DND-41 (cell line): ENCODE measurements at regions not wholly inside any gene's neighbourhood (a gene's known extent, or its start where the extent isn't known, plus 50 kb on each side); places are given as distances from the start of the nearest gene placed in this dataset.

ENCODE experiments used
- ATAC-seq: fragments of 200-7000 bp; cut with Tn5 transposase; 3 replicates; pipeline ENCODE4 v1.9.1; 2021; ENCODE audit warnings: low read depth; ENCODE audit not compliant: insufficient read depth
- DNase-seq: peaks from one replicate; pipeline ENCODE4 v3.0.0-alpha.2; 2020
- H2AFZ ChIP-seq: 2 replicates; pipeline ENCODE4 v1.6.0; 2012; ENCODE audit warnings: low read depth, low read length
- H3K27ac ChIP-seq: 2 replicates; pipeline ENCODE4 v1.5.1; 2012; ENCODE audit warnings: low read length, inconsistent platforms
- H3K27me3 ChIP-seq: fragments of 200-600 bp; sonication (generic); 2 replicates; pipeline ENCODE4 v1.6.0; 2012; ENCODE audit warnings: low read length, mild to moderate bottlenecking, inconsistent platforms; ENCODE audit not compliant: insufficient read depth, poor library complexity
- H3K36me3 ChIP-seq: 2 replicates; pipeline ENCODE4 v1.5.1; 2012; ENCODE audit warnings: low read length, inconsistent platforms; ENCODE audit not compliant: insufficient read depth
- H3K4me1 ChIP-seq: 2 replicates; pipeline ENCODE4 v1.5.1; 2012; ENCODE audit warnings: mild to moderate bottlenecking, low read length; ENCODE audit not compliant: insufficient read depth
- H3K4me2 ChIP-seq: 2 replicates; pipeline ENCODE4 v1.6.0; 2012; ENCODE audit warnings: mild to moderate bottlenecking, moderate library complexity, low read length, inconsistent platforms; ENCODE audit not compliant: insufficient read depth
- H3K4me3 ChIP-seq, 2 experiments: fragments of 200-600 bp in 1 of 2; shearing (Covaris generic) in 1 of 2; 2 replicates each; pipeline ENCODE4 v1.5.1; 2012 to 2016; ENCODE audit warnings: inconsistent platforms in 2 of 2, low read length in 2 of 2, mild to moderate bottlenecking in 2 of 2, low read depth in 1 of 2, moderate library complexity in 1 of 2
- H3K79me2 ChIP-seq: 2 replicates; pipeline ENCODE4 v1.6.0; 2012; ENCODE audit warnings: low read length, inconsistent platforms; ENCODE audit not compliant: insufficient read depth
- H3K9ac ChIP-seq: 2 replicates; pipeline ENCODE4 v1.6.0; 2012; ENCODE audit warnings: low read depth, mild to moderate bottlenecking, inconsistent platforms, low read length, moderate library complexity
- H3K9me3 ChIP-seq: 2 replicates; pipeline ENCODE4 v1.5.1; 2012; ENCODE audit warnings: low read length, moderate library complexity, mild to moderate bottlenecking, inconsistent platforms; ENCODE audit not compliant: insufficient read depth, severe bottlenecking
- H4K20me1 ChIP-seq: 2 replicates; pipeline ENCODE4 v1.6.0; 2012; ENCODE audit warnings: low read length; ENCODE audit not compliant: insufficient read depth
- EZH2 ChIP-seq: IDR thresholded peaks from 3 replicates; pipeline ENCODE4 v1.6.1; 2012; ENCODE audit warnings: borderline replicate concordance, low read depth, mild to moderate bottlenecking, moderate library complexity, low read length, inconsistent platforms; ENCODE audit not compliant: severe bottlenecking
- TF ChIP-seq, protein P1 (sequence below): IDR thresholded peaks from 2 replicates; pipeline ENCODE4 v1.5.1; 2012; ENCODE audit warnings: borderline replicate concordance, low read length, moderate library complexity, mild to moderate bottlenecking; ENCODE audit not compliant: poor library complexity, severe bottlenecking; ENCODE audit errors: extremely low read depth

DNA sequence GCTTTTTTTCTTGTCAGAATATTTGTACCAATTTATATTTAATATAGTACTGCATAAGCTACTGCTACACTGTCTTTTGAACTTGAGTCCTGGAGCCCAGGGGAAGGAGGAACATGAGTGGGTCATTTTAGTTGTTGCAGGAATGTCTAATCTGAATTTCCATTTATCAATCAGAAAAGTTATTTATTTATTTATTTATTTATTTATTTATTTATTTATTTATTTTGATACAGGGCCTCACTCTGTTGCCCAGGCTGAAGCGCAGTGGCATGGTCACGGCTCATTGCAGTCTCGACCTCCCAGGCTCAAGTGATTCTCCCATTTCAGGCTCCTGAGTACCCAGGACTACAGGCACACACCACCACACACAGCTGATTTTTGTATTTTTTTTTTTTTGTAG is 712.6 kb downstream of the NR2F1-AS1 start:
- H3K4me3 ChIP-seq, result no peak overlapping the region
- no peak overlapping the region for H3K27ac ChIP-seq
- no peak overlapping the region for H3K9ac ChIP-seq
- TF ChIP-seq EZH2, result no peak
- TF ChIP-seq, protein P1, sequence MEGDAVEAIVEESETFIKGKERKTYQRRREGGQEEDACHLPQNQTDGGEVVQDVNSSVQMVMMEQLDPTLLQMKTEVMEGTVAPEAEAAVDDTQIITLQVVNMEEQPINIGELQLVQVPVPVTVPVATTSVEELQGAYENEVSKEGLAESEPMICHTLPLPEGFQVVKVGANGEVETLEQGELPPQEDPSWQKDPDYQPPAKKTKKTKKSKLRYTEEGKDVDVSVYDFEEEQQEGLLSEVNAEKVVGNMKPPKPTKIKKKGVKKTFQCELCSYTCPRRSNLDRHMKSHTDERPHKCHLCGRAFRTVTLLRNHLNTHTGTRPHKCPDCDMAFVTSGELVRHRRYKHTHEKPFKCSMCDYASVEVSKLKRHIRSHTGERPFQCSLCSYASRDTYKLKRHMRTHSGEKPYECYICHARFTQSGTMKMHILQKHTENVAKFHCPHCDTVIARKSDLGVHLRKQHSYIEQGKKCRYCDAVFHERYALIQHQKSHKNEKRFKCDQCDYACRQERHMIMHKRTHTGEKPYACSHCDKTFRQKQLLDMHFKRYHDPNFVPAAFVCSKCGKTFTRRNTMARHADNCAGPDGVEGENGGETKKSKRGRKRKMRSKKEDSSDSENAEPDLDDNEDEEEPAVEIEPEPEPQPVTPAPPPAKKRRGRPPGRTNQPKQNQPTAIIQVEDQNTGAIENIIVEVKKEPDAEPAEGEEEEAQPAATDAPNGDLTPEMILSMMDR, result no peak
- no peaks in the 10 kb centered on the region for H3K4me1 ChIP-seq
- H3K27me3 ChIP-seq, result no peaks in the 10 kb centered on the region
- H3K36me3 ChIP-seq, result no peaks in the 10 kb centered on the region
- no peaks in the 10 kb centered on the region for H3K9me3 ChIP-seq
- no peak overlapping the region for H3K4me2 ChIP-seq
- no peak overlapping the region for H2AFZ ChIP-seq
- no peaks in the 10 kb centered on the region for H3K79me2 ChIP-seq
- ATAC-seq, result no peak
- DNase-seq, result no peak
- H4K20me1 ChIP-seq, result no peaks in the 10 kb centered on the region

DNA sequence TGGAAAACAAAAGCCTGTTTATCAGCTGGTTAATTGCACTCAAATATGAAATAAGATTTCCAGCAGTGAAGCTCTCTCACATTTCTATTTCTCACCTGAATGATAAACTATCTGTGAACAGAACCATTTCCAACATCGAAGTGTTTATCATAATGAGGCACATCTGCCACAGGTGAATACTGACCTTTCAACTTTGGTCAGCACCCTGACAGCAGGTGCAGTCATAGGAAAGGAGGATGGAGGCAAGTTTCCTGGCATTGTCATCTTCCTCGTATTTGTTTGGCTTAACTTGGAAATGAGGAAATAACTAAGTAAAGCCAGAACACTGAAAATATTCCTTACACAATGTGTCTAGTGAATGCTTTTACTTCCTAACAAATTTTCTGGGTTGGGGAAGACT is 716.4 kb downstream of the NR2F1-AS1 start:
- no peak for ATAC-seq
- no peaks in the 10 kb centered on the region for H4K20me1 ChIP-seq
- no peaks in the 10 kb centered on the region for H3K4me1 ChIP-seq
- H2AFZ ChIP-seq, result no peak overlapping the region
- H3K27ac ChIP-seq, result no peak overlapping the region
- no peak overlapping the region for H3K9ac ChIP-seq
- H3K79me2 ChIP-seq, result no peaks in the 10 kb centered on the region
- DNase-seq, result no peak
- no peaks in the 10 kb centered on the region for H3K9me3 ChIP-seq
- no peaks in the 10 kb centered on the region for H3K36me3 ChIP-seq
- H3K27me3 ChIP-seq, result no peaks in the 10 kb centered on the region
- TF ChIP-seq, protein P1, result no peak
- TF ChIP-seq EZH2, result no peak
- H3K4me3 ChIP-seq, result no peak overlapping the region
- no peak overlapping the region for H3K4me2 ChIP-seq

- H3K79me2 ChIP-seq, result no peaks in the 10 kb centered on the region
- no peak for ATAC-seq
- no peaks in the 10 kb centered on the region for H3K27me3 ChIP-seq
- no peak overlapping the region for H3K9ac ChIP-seq
- H3K36me3 ChIP-seq, result no peaks in the 10 kb centered on the region
- no peak for DNase-seq
- no peak overlapping the region for H3K4me2 ChIP-seq
- H3K27ac ChIP-seq, result no peak overlapping the region
- H2AFZ ChIP-seq, result no peak overlapping the region
- H3K4me1 ChIP-seq, result no peaks in the 10 kb centered on the region
- TF ChIP-seq EZH2, result no peak
- TF ChIP-seq, protein P1, result no peak
- no peak overlapping the region for H3K4me3 ChIP-seq
- no peaks in the 10 kb centered on the region for H4K20me1 ChIP-seq
- no peaks in the 10 kb centered on the region for H3K9me3 ChIP-seq
Measured at GRCh38 chr5:92863666-92864065, 717.4 kb downstream of the NR2F1-AS1 start.

DNA sequence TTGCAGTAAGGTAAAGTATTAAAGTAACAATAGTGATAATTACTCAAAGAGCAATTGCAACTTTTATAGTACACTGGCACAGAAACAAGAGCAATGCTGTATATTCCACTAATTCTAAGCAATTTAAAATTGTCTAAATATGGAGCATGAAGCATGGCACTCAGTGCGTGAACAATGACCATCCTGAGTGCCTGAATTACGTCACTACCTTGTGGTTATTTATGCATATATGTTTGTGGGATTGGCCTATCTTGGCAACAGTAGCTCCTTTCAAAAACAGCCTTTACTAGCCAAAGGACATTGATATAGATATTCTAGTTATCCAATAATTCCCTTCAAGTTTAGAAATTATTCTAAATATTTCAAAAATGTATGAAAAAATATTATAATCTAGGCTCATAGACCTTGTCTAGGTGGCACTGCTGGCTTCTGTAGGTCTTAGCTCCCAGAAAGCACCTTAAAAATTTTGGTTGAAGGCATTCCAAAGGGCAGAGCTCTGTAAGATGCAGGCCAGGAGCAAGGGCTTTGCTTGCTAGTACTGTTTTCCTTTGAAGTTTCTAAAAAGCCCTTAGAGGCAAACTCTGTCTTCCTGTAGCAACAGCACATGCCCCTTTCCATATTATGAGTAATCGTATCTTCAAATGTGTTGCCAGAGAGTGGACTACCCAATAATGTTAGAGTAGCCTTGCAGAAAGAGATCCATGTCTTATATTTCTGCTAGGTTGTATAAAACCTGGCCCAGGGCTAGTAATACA is 719.3 kb downstream of the NR2F1-AS1 start:
- DNase-seq (no peak), ATAC-seq (no peak)
- H3K9me3 ChIP-seq, result no peaks in the 10 kb centered on the region
- H4K20me1 ChIP-seq, result no peaks in the 10 kb centered on the region
- no peaks in the 10 kb centered on the region for H3K36me3 ChIP-seq
- H3K27me3 ChIP-seq, result no peaks in the 10 kb centered on the region
- no peak for TF ChIP-seq EZH2
- TF ChIP-seq, protein P1, result no peak
- H2AFZ ChIP-seq, result no peak overlapping the region
- H3K4me1 ChIP-seq, result no peaks in the 10 kb centered on the region
- H3K79me2 ChIP-seq, result no peaks in the 10 kb centered on the region
- H3K27ac ChIP-seq, result no peak overlapping the region
- no peak overlapping the region for H3K4me3 ChIP-seq
- no peak overlapping the region for H3K4me2 ChIP-seq
- no peak overlapping the region for H3K9ac ChIP-seq
